Heart right ventricle (tissue), 16 donors: ENCODE measurements at regions not wholly inside any gene's neighbourhood (a gene's known extent, or its start where the extent isn't known, plus 50 kb on each side); places are given as distances from the start of the nearest gene placed in this dataset.

Source experiments
- ATAC-seq, 8 donors: fragments of 200-7000 bp; cut with Tn5 transposase; one replicate each; pipeline ENCODE4 v1.9.1; 2020; ENCODE audit warnings: mild to moderate bottlenecking in 8 of 8, moderate library complexity in 8 of 8, moderate number of reproducible peaks in 1 of 8
- DNase-seq, 2 donors: peaks; one replicate each; pipeline ENCODE4 v3.0.0-alpha.2; 2020
- H3K27ac ChIP-seq, 10 donors: fragments of 200-600 bp; sonication (generic) in 2 of 10; one replicate each; pipeline versions ENCODE4 v1.5.0 to v1.8.0; 2020 to 2022; ENCODE audit warnings: mild to moderate bottlenecking in 3 of 10
- H3K27me3 ChIP-seq, 7 donors: fragments of 200-600 bp; one replicate each; pipeline ENCODE4 v1.8.0; 2021 to 2022; ENCODE audit warnings: mild to moderate bottlenecking in 2 of 7
- H3K36me3 ChIP-seq, 9 donors: fragments of 200-600 bp; sonication (generic) in 1 of 9; one replicate each; pipeline versions ENCODE4 v1.5.0 to v1.8.0; 2020 to 2022; ENCODE audit warnings: mild to moderate bottlenecking in 2 of 9
- H3K4me1 ChIP-seq, 9 donors: fragments of 200-600 bp; sonication (generic) in 1 of 9; one replicate each; pipeline versions ENCODE4 v1.5.0 to v1.8.0; 2020 to 2022; ENCODE audit warnings: mild to moderate bottlenecking in 4 of 9
- H3K4me3 ChIP-seq, 10 donors: fragments of 200-600 bp; sonication (generic) in 2 of 10; one replicate each; pipeline versions ENCODE4 v1.5.0 to v1.8.0; 2020 to 2022; ENCODE audit warnings: mild to moderate bottlenecking in 7 of 10, moderate library complexity in 2 of 10
- H3K9me3 ChIP-seq, 11 donors: fragments of 200-600 bp in 10 of 11; sonication (generic) in 2 of 11; one replicate each; pipeline versions ENCODE4 v1.5.0 to v1.8.0; 2013 to 2022; ENCODE audit warnings: mild to moderate bottlenecking in 2 of 11, control low read depth in 1 of 11, moderate library complexity in 1 of 11
- CTCF ChIP-seq, 9 donors: fragments of 200-600 bp; sonication (generic) in 2 of 9; IDR thresholded peaks; one replicate each; pipeline versions ENCODE4 v1.5.0 to v1.8.0; 2021 to 2022; ENCODE audit warnings: antibody characterized with exemption in 9 of 9, mild to moderate bottlenecking in 5 of 9, moderate library complexity in 1 of 9
- WGBS, 2 donors: extraction: QIAGEN DNeasy Blood & Tissue Kit; methylation state at CpG; one replicate each; pipeline ENCODE4 v1.1.7; 2013; ENCODE audit warnings: inconsistent platforms in 1 of 2; 5-methylcytosine and 5-hydroxymethylcytosine counted together
- intact Hi-C, 10 donors: fragments of 100-400 bp; cut with DNase I; formaldehyde crosslinking; loops; one replicate each; pipeline versions ENCODE4 v1.11.1 to v1.14.2; 2022
- donor health status: Arrhythmogenic right ventricular cardiomyopathy.
- donor health status: ischemic (EF 13 %, LVEDD 7.1; RV severe dilation, severe dysfunction).
- donor health status: healthy with polysubstance abuse.
- donor health status: DM: no; HTN: yes; CAD: no.
- donor health status: DM: no; HTN: no; CAD: no.
- donor health status: ischemic (EF 25% LVEDD 6.9; RV normal size, moderate dysfunction).
- donor health status: ischemic (EF 25% LVEDD 5.7; RV mildly dilated, moderate dysfunction).
- donor health status: healthy.
- donor health status: DM: yes; HTN: yes; CAD: no.
- donor health status: Ischemic cardiomyopathy.
- donor health status: ischemic (EF 35%, LVEDD 5.7; RV mildly dilated, moderate dysfunction).
- donor health status: nonischemic (EF 11% LVEDD 7.7; RV severe dilation, severe dysfunction).
- donor health status: DM: yes; HTN: yes; CAD: no.
- donor health status: PGD.
- donor health status: ischemic (EF 29% LVEDD 5.4; RV normal size, mild dysfunction).
- donor health status: nonischemic (EF 23%, LVEDD 6.1; RV moderate dilation, normal function).

- DNase-seq (no peak), ATAC-seq (no peak)
- Histone ChIP-seq H3K36me3 (no peaks in the 10 kb centered on the region), H3K27me3 (no peaks in the 10 kb centered on the region), H3K27ac (no peak overlapping the region), H3K4me1 (peaks cover 0 to 3% (median 0%) of the 10 kb centered on the region in 9 donors), H3K9me3 (no peaks in the 10 kb centered on the region), H3K4me3 (no peak overlapping the region)
- intact Hi-C loops = no loop called here
- no peak for TF ChIP-seq CTCF (IDR thresholded peaks at IDR 0.05)
- WGBS, 2 donors = 68 to 80% methylated on average over 4 of the region's 4 CpGs
Observed at GRCh38 chr4:187236209-187236890, 512.7 kb upstream of the FAT1 start.

- intact Hi-C loops = no loop called here
- no peak for DNase-seq
- Histone ChIP-seq H3K27me3 (no peaks in the 10 kb centered on the region), H3K4me3 (no peak overlapping the region), H3K36me3 (no peaks in the 10 kb centered on the region), H3K4me1 (peaks cover 0 to 3% (median 0%) of the 10 kb centered on the region in 9 donors), H3K9me3 (peaks cover 0 to 8% (median 0%) of the 10 kb centered on the region in 11 donors), H3K27ac (no peak overlapping the region)
- ATAC-seq = no peak
- TF ChIP-seq CTCF (IDR thresholded peaks at IDR 0.05) = no peak
Observed at GRCh38 chr4:187238646-187239045, 515.0 kb upstream of the FAT1 start.

- DNase-seq (no peak), ATAC-seq (no peak)
- Histone ChIP-seq H3K27me3 (no peaks in the 10 kb centered on the region), H3K36me3 (no peaks in the 10 kb centered on the region), H3K27ac (no peak overlapping the region), H3K4me1 (no peaks in the 10 kb centered on the region), H3K9me3 (peaks cover 0 to 7% (median 0%) of the 10 kb centered on the region in 11 donors), H3K4me3 (no peak overlapping the region)
- WGBS, 2 donors = 20 to 31% methylated on average over 4 of the region's 4 CpGs
- intact Hi-C loops = no loop called here
- TF ChIP-seq CTCF (IDR thresholded peaks at IDR 0.05) = no peak
Observed at GRCh38 chr4:187251896-187252295, 528.2 kb upstream of the FAT1 start.

GRCh38 chr4:187256897-187257296 is 533.2 kb upstream of the FAT1 start:
- DNase-seq (no peak), ATAC-seq (no peak)
- H3K4me1 ChIP-seq = no peaks in the 10 kb centered on the region
- intact Hi-C loops = no loop called here
- H3K36me3 ChIP-seq = no peaks in the 10 kb centered on the region
- 54 to 56% methylated on average over 6 of the region's 6 CpGs for WGBS, 2 donors
- no peak for TF ChIP-seq CTCF (IDR thresholded peaks at IDR 0.05)
- peaks cover 0 to 12% (median 0%) of the 10 kb centered on the region in 11 donors for H3K9me3 ChIP-seq
- no peaks in the 10 kb centered on the region for H3K27me3 ChIP-seq
- H3K27ac ChIP-seq = no peak overlapping the region
- no peak overlapping the region for H3K4me3 ChIP-seq
